IMR-90 (cell line): ENCODE measurements at regions not wholly inside any gene's neighbourhood (a gene's known extent, or its start where the extent isn't known, plus 50 kb on each side); places are given as distances from the start of the nearest gene placed in this dataset.
"Not testable (repeated sequence)": the region's sequence is repeated elsewhere in the genome, so short reads cannot be mapped to it uniquely, and the experiment has no call there.

ENCODE experiments used
- BHLHE40 ChIP-seq: fragments of 150-350 bp; IDR thresholded peaks from 2 replicates; pipeline ENCODE4 v1.6.1; 2016; ENCODE audit warnings: mild to moderate bottlenecking, low read depth, low read length
- CEBPB ChIP-seq: IDR thresholded peaks from 2 replicates; pipeline ENCODE4 v1.6.1; 2012; ENCODE audit warnings: low read depth, low read length, improper control_type of control experiment
- CHD1 ChIP-seq: IDR thresholded peaks from 2 replicates; pipeline ENCODE4 v1.6.1; 2012; ENCODE audit warnings: low read depth, low read length, improper control_type of control experiment
- ELK1 ChIP-seq: fragments of 150-350 bp; IDR thresholded peaks from 2 replicates; pipeline ENCODE4 v1.6.1; 2016; ENCODE audit warnings: low read depth, mild to moderate bottlenecking, low read length, moderate library complexity, borderline replicate concordance
- FOS ChIP-seq: fragments of 150-350 bp; IDR thresholded peaks from 2 replicates; pipeline ENCODE4 v1.6.1; 2016; ENCODE audit warnings: low read depth, low read length
- MAFK ChIP-seq: IDR thresholded peaks from 2 replicates; pipeline ENCODE4 v1.6.1; 2012; ENCODE audit warnings: low read depth, low read length, improper control_type of control experiment
- MAZ ChIP-seq: IDR thresholded peaks from 2 replicates; pipeline ENCODE4 v1.6.1; 2012; ENCODE audit warnings: low read depth, mild to moderate bottlenecking, low read length, improper control_type of control experiment, moderate library complexity, borderline replicate concordance
- MXI1 ChIP-seq: IDR thresholded peaks from 2 replicates; pipeline ENCODE4 v1.6.1; 2012; ENCODE audit warnings: low read depth, mild to moderate bottlenecking, low read length, moderate library complexity, borderline replicate concordance
- NFE2L2 ChIP-seq: fragments of 150-350 bp; IDR thresholded peaks from 2 replicates; pipeline ENCODE4 v1.6.1; 2016; ENCODE audit warnings: low read depth, mild to moderate bottlenecking, low read length
- POLR2A ChIP-seq: IDR thresholded peaks from 2 replicates; pipeline ENCODE4 v1.6.1; 2012; ENCODE audit warnings: mild to moderate bottlenecking, low read depth, low read length
- RAD21 ChIP-seq: IDR thresholded peaks from 2 replicates; pipeline ENCODE4 v1.6.1; 2012; ENCODE audit warnings: low read length, improper control_type of control experiment
- RCOR1 ChIP-seq: IDR thresholded peaks from 2 replicates; pipeline ENCODE4 v1.6.1; 2012; ENCODE audit warnings: mild to moderate bottlenecking, low read length, improper control_type of control experiment; ENCODE audit not compliant: insufficient replicate concordance
- TF ChIP-seq, protein P1 (sequence below): conservative IDR thresholded peaks from 2 replicates; pipeline ENCODE4 v1.5.1; 2012; ENCODE audit warnings: mild to moderate bottlenecking, low read depth, low read length, improper control_type of control experiment
- TF ChIP-seq, protein P2 (sequence below): fragments of 150-350 bp; IDR thresholded peaks from 2 replicates; pipeline ENCODE4 v1.6.1; 2017; ENCODE audit warnings: mild to moderate bottlenecking, antibody characterized with exemption, low read length, low read depth

GRCh38 chr12:31183107-31183506 is 109.4 kb downstream of the DDX11 start:
- not testable (repeated sequence) for TF ChIP-seq RCOR1, CHD1, BHLHE40, MAZ, NFE2L2, POLR2A, MAFK, RAD21, ELK1, FOS, MXI1, CEBPB
- TF ChIP-seq, protein P1, sequence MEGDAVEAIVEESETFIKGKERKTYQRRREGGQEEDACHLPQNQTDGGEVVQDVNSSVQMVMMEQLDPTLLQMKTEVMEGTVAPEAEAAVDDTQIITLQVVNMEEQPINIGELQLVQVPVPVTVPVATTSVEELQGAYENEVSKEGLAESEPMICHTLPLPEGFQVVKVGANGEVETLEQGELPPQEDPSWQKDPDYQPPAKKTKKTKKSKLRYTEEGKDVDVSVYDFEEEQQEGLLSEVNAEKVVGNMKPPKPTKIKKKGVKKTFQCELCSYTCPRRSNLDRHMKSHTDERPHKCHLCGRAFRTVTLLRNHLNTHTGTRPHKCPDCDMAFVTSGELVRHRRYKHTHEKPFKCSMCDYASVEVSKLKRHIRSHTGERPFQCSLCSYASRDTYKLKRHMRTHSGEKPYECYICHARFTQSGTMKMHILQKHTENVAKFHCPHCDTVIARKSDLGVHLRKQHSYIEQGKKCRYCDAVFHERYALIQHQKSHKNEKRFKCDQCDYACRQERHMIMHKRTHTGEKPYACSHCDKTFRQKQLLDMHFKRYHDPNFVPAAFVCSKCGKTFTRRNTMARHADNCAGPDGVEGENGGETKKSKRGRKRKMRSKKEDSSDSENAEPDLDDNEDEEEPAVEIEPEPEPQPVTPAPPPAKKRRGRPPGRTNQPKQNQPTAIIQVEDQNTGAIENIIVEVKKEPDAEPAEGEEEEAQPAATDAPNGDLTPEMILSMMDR: not testable (repeated sequence)
- TF ChIP-seq, protein P2, sequence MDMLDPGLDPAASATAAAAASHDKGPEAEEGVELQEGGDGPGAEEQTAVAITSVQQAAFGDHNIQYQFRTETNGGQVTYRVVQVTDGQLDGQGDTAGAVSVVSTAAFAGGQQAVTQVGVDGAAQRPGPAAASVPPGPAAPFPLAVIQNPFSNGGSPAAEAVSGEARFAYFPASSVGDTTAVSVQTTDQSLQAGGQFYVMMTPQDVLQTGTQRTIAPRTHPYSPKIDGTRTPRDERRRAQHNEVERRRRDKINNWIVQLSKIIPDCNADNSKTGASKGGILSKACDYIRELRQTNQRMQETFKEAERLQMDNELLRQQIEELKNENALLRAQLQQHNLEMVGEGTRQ: not testable (repeated sequence)
